HG03442 (cell line): ENCODE measurements at regions not wholly inside any gene's neighbourhood (a gene's known extent, or its start where the extent isn't known, plus 50 kb on each side); places are given as distances from the start of the nearest gene placed in this dataset.

Experiments
- ATAC-seq: cut with Tn5 transposase; IDR thresholded peaks from one replicate; pipeline ENCODE4 v1.9.1; 2021; ENCODE audit warnings: mild to moderate bottlenecking, moderate library complexity; ENCODE audit not compliant: unreplicated experiment

GRCh38 chr20:51269671-51270070 lies 246.8 kb upstream of the KCNG1 start:
- no peak for ATAC-seq

DNA sequence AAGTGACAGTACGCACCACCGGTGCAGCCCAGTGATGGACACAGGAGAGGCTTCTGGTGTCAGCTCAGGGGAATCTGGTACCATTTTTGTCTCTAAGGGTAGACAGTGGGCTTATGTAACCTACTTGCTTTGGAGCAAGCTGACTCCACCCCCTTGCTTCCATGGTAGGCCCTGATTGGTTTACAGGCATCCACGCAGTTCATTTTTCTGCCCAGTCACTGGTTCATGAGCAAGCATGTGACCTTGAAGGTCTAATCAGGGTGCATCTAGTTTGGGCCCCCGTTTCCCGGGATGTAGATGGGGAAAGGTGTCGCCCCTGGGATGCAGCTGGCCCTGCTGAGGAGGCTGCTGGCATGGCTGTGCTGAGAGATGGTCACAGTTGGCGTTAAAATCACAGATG lies 244.8 kb upstream of the KCNG1 start:
- no peak for ATAC-seq

DNA sequence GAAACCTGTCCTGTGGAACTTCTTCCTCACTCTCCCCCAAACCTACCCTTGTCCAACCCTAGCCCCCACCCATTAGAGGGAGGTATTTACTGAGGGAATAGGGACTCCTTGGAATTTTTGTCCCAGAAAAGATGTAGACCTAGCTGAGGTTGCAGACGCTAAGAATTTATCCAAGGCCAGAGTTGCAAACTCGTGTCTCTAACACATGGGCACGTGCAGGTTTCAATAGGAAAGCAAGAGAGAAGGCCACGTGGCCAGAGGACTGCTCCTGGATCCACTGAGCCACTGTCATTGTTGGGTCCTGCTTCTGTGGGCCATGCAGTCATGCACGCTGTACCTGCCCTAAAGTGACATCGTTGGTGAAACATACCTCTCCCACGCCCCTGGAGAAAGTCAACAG lies 243.4 kb upstream of the KCNG1 start:
- no peak for ATAC-seq

DNA sequence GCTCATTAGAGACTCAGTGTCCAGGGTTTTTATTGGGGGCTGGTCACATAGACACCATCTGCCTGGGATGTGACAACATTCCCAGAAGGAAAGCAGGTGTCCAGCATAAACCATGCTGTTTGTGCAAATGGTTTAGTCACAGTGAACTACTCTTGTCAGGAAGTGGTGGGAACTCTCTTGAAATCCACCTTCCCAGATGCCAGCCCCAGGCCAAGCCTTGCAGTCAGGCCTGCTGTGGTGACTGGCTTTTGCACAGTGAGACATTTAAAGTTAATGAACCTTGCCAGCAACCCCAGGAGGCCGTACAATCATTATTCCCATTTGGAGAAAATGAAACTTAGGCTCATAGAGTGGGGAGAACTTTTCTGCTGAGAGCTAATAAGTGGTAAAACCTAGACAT lies 242.5 kb upstream of the KCNG1 start:
- no peak for ATAC-seq

DNA sequence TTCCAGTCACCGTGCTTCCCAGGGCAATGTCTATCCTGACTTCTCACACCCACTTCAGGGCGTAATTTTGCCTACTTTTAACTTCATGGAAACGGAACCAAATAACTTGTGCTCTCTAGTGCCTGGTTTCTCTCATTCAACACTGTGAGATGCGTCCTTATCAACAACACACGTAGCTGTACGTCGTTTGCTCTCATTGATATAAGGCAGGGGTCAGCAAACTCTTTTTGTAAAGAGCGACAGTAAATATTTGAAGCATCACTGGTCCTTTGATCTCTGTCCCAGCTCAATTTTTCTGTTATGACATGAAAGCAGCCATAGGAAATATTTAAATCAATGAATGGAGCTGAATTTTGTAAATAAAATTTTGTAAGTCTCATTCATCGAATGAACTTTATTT lies 239.3 kb upstream of the KCNG1 start:
- ATAC-seq = no peak

DNA sequence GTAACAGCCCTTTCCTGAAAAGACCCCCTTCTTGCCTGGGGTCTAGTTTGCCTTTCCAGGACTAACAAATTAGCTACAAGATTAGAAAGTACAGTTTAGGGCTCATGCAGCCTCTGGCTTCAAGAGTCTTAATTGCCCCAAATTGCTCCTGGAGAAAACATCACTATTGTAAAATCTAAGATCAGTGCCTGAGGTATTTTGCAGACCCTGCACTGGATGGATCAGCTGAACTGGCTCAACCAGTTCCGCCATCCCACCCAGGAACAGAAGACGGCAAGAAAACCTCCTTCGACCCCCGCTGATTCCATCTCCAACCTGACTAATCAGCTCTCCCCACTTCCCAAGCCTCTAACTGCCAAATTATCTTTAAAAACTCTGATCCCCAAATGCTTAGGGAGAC lies 236.5 kb upstream of the KCNG1 start:
- no peak for ATAC-seq

GRCh38 chr20:51258582-51259165 lies 235.8 kb upstream of the KCNG1 start:
- ATAC-seq = no peak

- no peak for ATAC-seq
Measured at GRCh38 chr20:51255417-51255816, 232.5 kb upstream of the KCNG1 start.

DNA sequence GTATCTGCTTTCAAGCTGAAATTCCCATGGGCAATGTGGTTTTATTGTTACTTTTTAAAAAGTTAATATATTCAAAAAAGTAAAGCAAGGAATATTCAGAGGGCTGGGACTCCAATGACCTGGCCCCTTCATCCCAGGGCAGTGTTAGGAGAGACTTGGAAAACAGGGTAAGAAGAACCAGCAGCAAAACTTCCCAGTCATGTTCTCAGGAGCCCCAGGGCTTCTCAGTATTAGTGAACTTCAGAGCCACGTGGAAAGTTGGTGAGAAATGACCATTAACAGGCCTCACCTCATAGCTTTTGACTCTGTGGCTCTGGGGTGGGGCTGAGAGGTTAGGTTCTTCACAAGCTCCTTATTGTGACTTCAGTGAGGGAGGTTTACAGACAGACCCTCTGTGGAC lies 230.4 kb upstream of the KCNG1 start:
- no peak for ATAC-seq

DNA sequence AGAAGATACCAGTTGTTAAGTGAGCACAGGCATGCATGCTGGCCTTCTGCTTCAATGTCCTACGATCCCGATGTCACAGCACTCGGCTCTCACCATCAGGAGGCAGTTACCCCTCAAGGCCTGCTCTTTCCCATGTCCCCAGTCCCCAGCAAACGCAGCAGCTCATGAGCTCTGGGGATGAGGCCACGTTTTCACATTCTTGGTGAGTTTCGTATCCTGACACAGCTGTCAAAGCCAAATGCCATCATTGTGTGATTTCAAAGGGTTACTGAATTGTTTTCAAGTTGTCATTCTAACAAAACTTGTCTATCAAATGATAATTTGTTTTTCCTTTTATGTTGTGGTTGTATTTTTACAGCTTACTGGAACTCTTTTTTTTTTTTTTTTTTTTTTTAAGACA lies 226.9 kb upstream of the KCNG1 start:
- ATAC-seq = no peak

DNA sequence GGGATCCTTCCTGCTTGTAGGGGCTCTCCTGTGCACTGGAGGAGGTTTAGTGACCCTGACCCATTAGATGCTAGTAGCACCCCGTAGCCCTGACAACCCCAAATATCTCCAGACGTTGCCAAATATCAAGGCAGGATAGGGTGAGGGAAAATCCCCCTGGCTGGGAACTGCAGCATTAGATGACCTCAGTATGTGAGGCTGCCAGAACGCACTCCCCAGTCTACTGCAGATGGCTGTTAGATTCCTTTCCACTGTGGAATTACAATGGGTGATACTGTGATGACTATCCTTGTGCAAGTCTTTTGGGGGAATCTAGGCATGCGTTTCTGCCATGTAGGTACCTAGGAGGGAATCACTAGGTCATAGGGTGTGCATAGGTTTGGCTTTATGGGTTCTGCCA lies 226.3 kb upstream of the KCNG1 start:
- no peak for ATAC-seq

- ATAC-seq = no peak
Measured at GRCh38 chr20:51244466-51244865, 221.6 kb upstream of the KCNG1 start.

GRCh38 chr20:51238675-51239305 lies 215.9 kb upstream of the KCNG1 start:
- no peak for ATAC-seq

- ATAC-seq = no peak
Measured at GRCh38 chr20:51237791-51238190, 214.9 kb upstream of the KCNG1 start.

GRCh38 chr20:51237278-51237677 lies 214.4 kb upstream of the KCNG1 start:
- ATAC-seq = no peak

- no peak for ATAC-seq
Measured at GRCh38 chr20:51236421-51236820, 213.5 kb upstream of the KCNG1 start.

- no peak for ATAC-seq
Measured at GRCh38 chr20:51233345-51233744, 210.4 kb upstream of the KCNG1 start.

GRCh38 chr20:51230727-51231126 lies 207.8 kb upstream of the KCNG1 start:
- ATAC-seq = no peak

GRCh38 chr20:51228763-51229162 lies 205.9 kb upstream of the KCNG1 start:
- no peak for ATAC-seq

DNA sequence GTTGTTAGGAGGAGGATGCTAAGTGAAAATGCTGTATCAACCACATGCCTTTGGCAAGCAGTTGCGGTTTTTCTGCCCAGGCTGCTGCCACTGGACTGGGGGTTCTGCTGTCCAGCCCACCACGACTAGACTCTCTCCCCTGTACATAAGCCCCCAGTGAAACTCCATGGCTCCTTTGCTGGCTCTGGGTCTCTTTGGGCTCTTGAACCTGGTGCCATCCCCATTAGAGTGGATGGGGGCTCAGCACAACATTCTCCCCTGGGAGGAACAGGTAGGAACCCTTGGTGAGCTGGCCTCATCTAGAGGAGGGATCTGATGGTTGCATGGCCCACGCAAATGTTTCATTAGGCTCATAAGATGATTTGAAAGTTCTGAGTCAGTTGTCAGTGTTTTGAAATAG lies 204.8 kb upstream of the KCNG1 start:
- ATAC-seq = no peak

DNA sequence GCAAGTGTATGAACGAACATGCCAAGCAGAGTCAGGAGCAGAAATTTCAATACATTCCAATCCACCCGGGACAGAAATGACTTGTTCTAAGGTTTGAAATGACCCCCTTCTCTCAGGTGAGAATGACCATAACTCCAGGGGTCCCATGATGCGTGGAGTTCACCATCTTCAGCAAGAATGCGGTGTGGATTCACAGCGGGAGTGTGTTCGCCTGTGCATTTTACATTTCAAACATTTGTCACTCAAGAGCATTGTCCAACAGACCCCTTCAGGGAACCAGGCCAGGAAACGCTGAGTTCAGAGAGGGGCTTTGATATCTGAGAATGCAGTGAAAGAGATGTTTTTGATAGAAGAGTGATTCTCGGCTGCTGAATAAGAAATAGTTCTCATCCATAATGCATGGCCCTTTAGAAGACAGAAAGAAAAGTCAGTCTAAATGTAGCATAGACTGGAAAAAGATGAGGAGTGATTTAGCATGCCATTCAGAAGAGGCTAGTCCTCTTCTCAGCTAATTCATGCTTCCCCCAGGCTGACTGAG lies 200.3 kb upstream of the KCNG1 start:
- no peak for ATAC-seq

- no peak for ATAC-seq
Measured at GRCh38 chr20:51221791-51222408, 199.0 kb upstream of the KCNG1 start.
